GM21515 (cell line): ENCODE measurements at regions not wholly inside any gene's neighbourhood (a gene's known extent, or its start where the extent isn't known, plus 50 kb on each side); places are given as distances from the start of the nearest gene placed in this dataset.
"Not testable (repeated sequence)": the region's sequence is repeated elsewhere in the genome, so short reads cannot be mapped to it uniquely, and the experiment has no call there.

Experiments used
- ATAC-seq: cut with Tn5 transposase; IDR thresholded peaks from one replicate; pipeline ENCODE4 v1.9.1; 2021; ENCODE audit not compliant: unreplicated experiment

GRCh38 chr13:68535329-68535728, 1305.2 kb upstream of the PCDH9 start:
- no peak for ATAC-seq

GRCh38 chr13:68527167-68527566, 1297.0 kb upstream of the PCDH9 start:
- not testable (repeated sequence) for ATAC-seq

GRCh38 chr13:68523838-68524424, 1293.8 kb upstream of the PCDH9 start:
- no peak for ATAC-seq

- ATAC-seq = no peak
Observed at GRCh38 chr13:68522184-68522583, 1292.0 kb upstream of the PCDH9 start.

- ATAC-seq = peak; percentile 59
Observed at GRCh38 chr13:68509734-68510621, 1279.8 kb upstream of the PCDH9 start.

GRCh38 chr13:68506888-68507551, 1276.9 kb upstream of the PCDH9 start:
- no peak for ATAC-seq

GRCh38 chr13:68490594-68490993, 1260.5 kb upstream of the PCDH9 start:
- ATAC-seq = no peak

- no peak for ATAC-seq
Observed at GRCh38 chr13:68481130-68481529, 1251.0 kb upstream of the PCDH9 start.

GRCh38 chr13:68473834-68474326, 1243.7 kb upstream of the PCDH9 start:
- no peak for ATAC-seq

- no peak for ATAC-seq
Observed at GRCh38 chr13:68467160-68467559, 1237.0 kb upstream of the PCDH9 start.

- ATAC-seq = no peak
Observed at GRCh38 chr13:68440874-68441273, 1210.7 kb upstream of the PCDH9 start.

GRCh38 chr13:68439817-68440216, 1209.7 kb upstream of the PCDH9 start:
- ATAC-seq = no peak

GRCh38 chr13:68428292-68428691, 1198.2 kb upstream of the PCDH9 start:
- no peak for ATAC-seq

- no peak for ATAC-seq
Observed at GRCh38 chr13:68417801-68418200, 1187.7 kb upstream of the PCDH9 start.

- ATAC-seq = no peak
Observed at GRCh38 chr13:68410007-68410406, 1179.9 kb upstream of the PCDH9 start.

- ATAC-seq = no peak
Observed at GRCh38 chr13:68390987-68391386, 1160.9 kb upstream of the PCDH9 start.

- no peak for ATAC-seq
Observed at GRCh38 chr13:68386808-68387207, 1156.7 kb upstream of the PCDH9 start.

- ATAC-seq = no peak
Observed at GRCh38 chr13:68380041-68380973, 1150.2 kb upstream of the PCDH9 start.

- no peak for ATAC-seq
Observed at GRCh38 chr13:68378294-68378693, 1148.2 kb upstream of the PCDH9 start.

GRCh38 chr13:68375004-68375403, 1144.9 kb upstream of the PCDH9 start:
- no peak for ATAC-seq

GRCh38 chr13:68369739-68370138, 1139.6 kb upstream of the PCDH9 start:
- no peak for ATAC-seq
